ENCODE measurements at regions not wholly inside any gene's neighbourhood (a gene's known extent, or its start where the extent isn't known, plus 50 kb on each side); places are given as distances from the start of the nearest gene placed in this dataset.

GRCh38 chr7:136074843-136075242, 97.7 kb upstream of the MTPN start:
- Mint-ChIP-seq H3K27ac (no peak overlapping the region), H3K9me3 (peaks cover 0 to 3% (median 0%) of the 10 kb centered on the region in 11 donors), H3K4me1 (peaks cover 0 to 3% (median 0%) of the 10 kb centered on the region in 7 donors), H3K27me3 (peaks cover 0 to 10% (median 0%) of the 10 kb centered on the region in 5 donors), H3K36me3 (peaks cover 0 to 5% (median 0%) of the 10 kb centered on the region in 5 donors), H3K4me3 (no peak overlapping the region)
- ChIA-PET CTCF (no interaction called here), POLR2A (no interaction called here)
- Histone ChIP-seq H3K27ac (ENCODE audit: low read depth, low read length) (no peak overlapping the region), H3K27me3 (ENCODE audit: control insufficient read depth in 2 of 2, insufficient read depth in 2 of 2, low read length in 2 of 2) (no peaks in the 10 kb centered on the region), H3K4me3 (ENCODE audit: low read length) (no peak overlapping the region), H3K4me1 (ENCODE audit: control insufficient read depth in 2 of 2, insufficient read depth in 2 of 2, low read length in 2 of 2) (no peaks in the 10 kb centered on the region), H3K9me3 (ENCODE audit: control insufficient read depth in 2 of 3, low read length in 3 of 3) (no peaks in the 10 kb centered on the region), H3K36me3 (ENCODE audit: control insufficient read depth in 2 of 3, insufficient read depth in 3 of 3, low read length in 3 of 3) (no peaks in the 10 kb centered on the region)
- no peak for ATAC-seq
- intact Hi-C loops (cut with micrococcal nuclease): no loop called here
- DNase-seq: no peak

GRCh38 chr7:136072447-136072846, 95.3 kb upstream of the MTPN start:
- CTCF ChIA-PET: no interaction called here
- H3K27ac Mint-ChIP-seq: no peak overlapping the region
- ATAC-seq (no peak), DNase-seq (no peak)
- H3K27ac ChIP-seq (ENCODE audit: low read depth, low read length): no peak overlapping the region
- H3K36me3 ChIP-seq (ENCODE audit: control insufficient read depth in 2 of 3, insufficient read depth in 3 of 3, low read length in 3 of 3): no peaks in the 10 kb centered on the region
- no peaks in the 10 kb centered on the region for H3K9me3 ChIP-seq (ENCODE audit: control insufficient read depth in 2 of 3, low read length in 3 of 3)
- no peaks in the 10 kb centered on the region for H3K27me3 ChIP-seq (ENCODE audit: control insufficient read depth in 2 of 2, insufficient read depth in 2 of 2, low read length in 2 of 2)
- POLR2A ChIA-PET: no interaction called here
- intact Hi-C loops (cut with micrococcal nuclease): no loop called here
- H3K9me3 Mint-ChIP-seq: peaks cover 0 to 3% (median 0%) of the 10 kb centered on the region in 11 donors
- H3K4me1 ChIP-seq (ENCODE audit: control insufficient read depth in 2 of 2, insufficient read depth in 2 of 2, low read length in 2 of 2): no peaks in the 10 kb centered on the region
- H3K4me1 Mint-ChIP-seq: peaks cover 0 to 3% (median 0%) of the 10 kb centered on the region in 7 donors
- H3K27me3 Mint-ChIP-seq: peaks cover 0 to 6% (median 0%) of the 10 kb centered on the region in 5 donors
- no peak overlapping the region for H3K4me3 ChIP-seq (ENCODE audit: low read length)
- H3K4me3 Mint-ChIP-seq: no peak overlapping the region
- H3K36me3 Mint-ChIP-seq: peaks cover 0 to 5% (median 0%) of the 10 kb centered on the region in 5 donors

GRCh38 chr7:136070736-136071505, 93.8 kb upstream of the MTPN start:
- H3K27me3 Mint-ChIP-seq: peaks cover 0 to 4% (median 4%) of the 10 kb centered on the region in 5 donors
- H3K4me1 Mint-ChIP-seq: peaks cover 0 to 3% (median 0%) of the 10 kb centered on the region in 7 donors
- peaks cover 0 to 5% (median 0%) of the 10 kb centered on the region in 5 donors for H3K36me3 Mint-ChIP-seq
- peaks cover 0 to 4% (median 0%) of the 10 kb centered on the region in 11 donors for H3K9me3 Mint-ChIP-seq
- CTCF ChIA-PET: no interaction called here
- DNase-seq (no peak), ATAC-seq (no peak)
- H3K4me3 Mint-ChIP-seq: no peak overlapping the region
- Histone ChIP-seq H3K27me3 (ENCODE audit: control insufficient read depth in 2 of 2, insufficient read depth in 2 of 2, low read length in 2 of 2) (no peaks in the 10 kb centered on the region), H3K36me3 (ENCODE audit: control insufficient read depth in 2 of 3, insufficient read depth in 3 of 3, low read length in 3 of 3) (no peaks in the 10 kb centered on the region), H3K4me1 (ENCODE audit: control insufficient read depth in 2 of 2, insufficient read depth in 2 of 2, low read length in 2 of 2) (no peaks in the 10 kb centered on the region), H3K27ac (ENCODE audit: low read depth, low read length) (no peak overlapping the region), H3K9me3 (ENCODE audit: control insufficient read depth in 2 of 3, low read length in 3 of 3) (no peaks in the 10 kb centered on the region), H3K4me3 (ENCODE audit: low read length) (no peak overlapping the region)
- intact Hi-C loops (cut with micrococcal nuclease): no loop called here
- POLR2A ChIA-PET: no interaction called here
- H3K27ac Mint-ChIP-seq: no peak overlapping the region

- intact Hi-C loops (cut with micrococcal nuclease): no loop called here
These were observed 92.8 kb upstream of the MTPN start for GRCh38 chr7:136069840-136070529.

GRCh38 chr7:136067277-136067676, 90.1 kb upstream of the MTPN start:
- Mint-ChIP-seq H3K9me3 (peaks cover 0 to 4% (median 0%) of the 10 kb centered on the region in 11 donors), H3K36me3 (peaks cover 0 to 3% (median 0%) of the 10 kb centered on the region in 5 donors), H3K4me1 (no peaks in the 10 kb centered on the region), H3K27me3 (peaks cover 0 to 8% (median 5%) of the 10 kb centered on the region in 5 donors), H3K27ac (no peak overlapping the region), H3K4me3 (no peak overlapping the region)
- no peak overlapping the region for H3K4me3 ChIP-seq (ENCODE audit: low read length)
- H3K9me3 ChIP-seq (ENCODE audit: control insufficient read depth in 2 of 3, low read length in 3 of 3): no peaks in the 10 kb centered on the region
- H3K36me3 ChIP-seq (ENCODE audit: control insufficient read depth in 2 of 3, insufficient read depth in 3 of 3, low read length in 3 of 3): no peaks in the 10 kb centered on the region
- no peaks in the 10 kb centered on the region for H3K27me3 ChIP-seq (ENCODE audit: control insufficient read depth in 2 of 2, insufficient read depth in 2 of 2, low read length in 2 of 2)
- H3K27ac ChIP-seq (ENCODE audit: low read depth, low read length): no peak overlapping the region
- ChIA-PET POLR2A (no interaction called here), CTCF (no interaction called here)
- intact Hi-C loops (cut with micrococcal nuclease): no loop called here
- no peaks in the 10 kb centered on the region for H3K4me1 ChIP-seq (ENCODE audit: control insufficient read depth in 2 of 2, insufficient read depth in 2 of 2, low read length in 2 of 2)
- ATAC-seq: no peak
- no peak for DNase-seq

More at GRCh38 chr7:136069840-136070529, 92.8 kb upstream of the MTPN start:
- H3K27me3 ChIP-seq (ENCODE audit: control insufficient read depth in 2 of 2, insufficient read depth in 2 of 2, low read length in 2 of 2): no peaks in the 10 kb centered on the region
- Mint-ChIP-seq H3K27me3 (peaks cover 0 to 7% (median 5%) of the 10 kb centered on the region in 5 donors), H3K27ac (no peak overlapping the region), H3K4me3 (no peak overlapping the region), H3K9me3 (peaks cover 0 to 4% (median 0%) of the 10 kb centered on the region in 11 donors), H3K4me1 (peaks cover 0 to 3% (median 0%) of the 10 kb centered on the region in 7 donors), H3K36me3 (peaks cover 0 to 6% (median 0%) of the 10 kb centered on the region in 5 donors)
- no peak for DNase-seq
- no peaks in the 10 kb centered on the region for H3K9me3 ChIP-seq (ENCODE audit: control insufficient read depth in 2 of 3, low read length in 3 of 3)
- H3K27ac ChIP-seq (ENCODE audit: low read depth, low read length): no peak overlapping the region
- CTCF ChIA-PET: no interaction called here
- no peak for ATAC-seq
- POLR2A ChIA-PET: no interaction called here
- no peak overlapping the region for H3K4me3 ChIP-seq (ENCODE audit: low read length)
- H3K4me1 ChIP-seq (ENCODE audit: control insufficient read depth in 2 of 2, insufficient read depth in 2 of 2, low read length in 2 of 2): no peaks in the 10 kb centered on the region
- H3K36me3 ChIP-seq (ENCODE audit: control insufficient read depth in 2 of 3, insufficient read depth in 3 of 3, low read length in 3 of 3): no peaks in the 10 kb centered on the region

- no peaks in the 10 kb centered on the region for H3K4me1 Mint-ChIP-seq
- H3K27ac ChIP-seq (ENCODE audit: low read depth, low read length): no peak overlapping the region
- H3K4me1 ChIP-seq (ENCODE audit: control insufficient read depth in 2 of 2, insufficient read depth in 2 of 2, low read length in 2 of 2): no peaks in the 10 kb centered on the region
- no peak overlapping the region for H3K27ac Mint-ChIP-seq
- H3K9me3 Mint-ChIP-seq: peaks cover 0 to 4% (median 0%) of the 10 kb centered on the region in 11 donors
- no peak for ATAC-seq
- peaks cover 0 to 3% (median 0%) of the 10 kb centered on the region in 5 donors for H3K36me3 Mint-ChIP-seq
- no peak overlapping the region for H3K4me3 ChIP-seq (ENCODE audit: low read length)
- DNase-seq: no peak
- H3K36me3 ChIP-seq (ENCODE audit: control insufficient read depth in 2 of 3, insufficient read depth in 3 of 3, low read length in 3 of 3): no peaks in the 10 kb centered on the region
- CTCF ChIA-PET: no interaction called here
- H3K9me3 ChIP-seq (ENCODE audit: control insufficient read depth in 2 of 3, low read length in 3 of 3): no peaks in the 10 kb centered on the region
- intact Hi-C loops (cut with micrococcal nuclease): no loop called here
- no peaks in the 10 kb centered on the region for H3K27me3 ChIP-seq (ENCODE audit: control insufficient read depth in 2 of 2, insufficient read depth in 2 of 2, low read length in 2 of 2)
- H3K27me3 Mint-ChIP-seq: peaks cover 0 to 14% (median 5%) of the 10 kb centered on the region in 5 donors
- POLR2A ChIA-PET: no interaction called here
- H3K4me3 Mint-ChIP-seq: no peak overlapping the region
These were observed 89.4 kb upstream of the MTPN start for GRCh38 chr7:136066304-136067143.
